ENCODE measurements at regions not wholly inside any gene's neighbourhood (a gene's known extent, or its start where the extent isn't known, plus 50 kb on each side); places are given as distances from the start of the nearest gene placed in this dataset.

DNA sequence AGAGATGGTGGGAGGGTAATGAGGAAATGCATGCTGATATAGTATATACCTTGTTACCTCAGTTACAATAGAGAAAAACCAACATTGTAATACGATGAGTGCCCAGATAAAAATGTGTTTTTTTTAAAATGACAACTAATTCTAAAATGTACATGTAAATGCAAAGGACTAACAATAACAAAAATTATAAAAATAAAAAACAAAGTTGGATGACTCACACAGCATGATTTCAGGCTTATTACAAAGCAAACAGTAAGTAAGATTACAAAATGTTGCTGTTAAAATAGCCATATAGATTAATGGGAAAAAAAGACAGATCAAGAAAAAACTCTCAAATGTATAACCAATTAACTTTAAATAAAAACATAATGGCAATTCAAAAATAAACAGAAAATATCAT, 1099.4 kb downstream of the FSCB start:
- TF ChIP-seq POLR2A (IDR thresholded peaks at IDR 0.05) = no peak
- TF ChIP-seq, protein P1, sequence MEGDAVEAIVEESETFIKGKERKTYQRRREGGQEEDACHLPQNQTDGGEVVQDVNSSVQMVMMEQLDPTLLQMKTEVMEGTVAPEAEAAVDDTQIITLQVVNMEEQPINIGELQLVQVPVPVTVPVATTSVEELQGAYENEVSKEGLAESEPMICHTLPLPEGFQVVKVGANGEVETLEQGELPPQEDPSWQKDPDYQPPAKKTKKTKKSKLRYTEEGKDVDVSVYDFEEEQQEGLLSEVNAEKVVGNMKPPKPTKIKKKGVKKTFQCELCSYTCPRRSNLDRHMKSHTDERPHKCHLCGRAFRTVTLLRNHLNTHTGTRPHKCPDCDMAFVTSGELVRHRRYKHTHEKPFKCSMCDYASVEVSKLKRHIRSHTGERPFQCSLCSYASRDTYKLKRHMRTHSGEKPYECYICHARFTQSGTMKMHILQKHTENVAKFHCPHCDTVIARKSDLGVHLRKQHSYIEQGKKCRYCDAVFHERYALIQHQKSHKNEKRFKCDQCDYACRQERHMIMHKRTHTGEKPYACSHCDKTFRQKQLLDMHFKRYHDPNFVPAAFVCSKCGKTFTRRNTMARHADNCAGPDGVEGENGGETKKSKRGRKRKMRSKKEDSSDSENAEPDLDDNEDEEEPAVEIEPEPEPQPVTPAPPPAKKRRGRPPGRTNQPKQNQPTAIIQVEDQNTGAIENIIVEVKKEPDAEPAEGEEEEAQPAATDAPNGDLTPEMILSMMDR (IDR thresholded peaks at IDR 0.05) = no peak

Measured in thyroid gland (tissue), 4 donors.